NT2/D1 (cell line): ENCODE measurements at regions not wholly inside any gene's neighbourhood (a gene's known extent, or its start where the extent isn't known, plus 50 kb on each side); places are given as distances from the start of the nearest gene placed in this dataset.

Experiments
- SUZ12 ChIP-seq: IDR thresholded peaks from 2 replicates; pipeline ENCODE4 v1.6.1; 2011; ENCODE audit not compliant: insufficient read length, insufficient read depth; ENCODE audit errors: extremely low read depth
- YY1 ChIP-seq: IDR thresholded peaks from 2 replicates; pipeline ENCODE4 v1.6.1; 2011; ENCODE audit not compliant: insufficient read length, insufficient read depth

- TF ChIP-seq YY1 (no peak), SUZ12 (no peak)
Measured at GRCh38 chr3:78112291-78113010, 1072.6 kb downstream of the ROBO2 start.
